GM12891 (cell line): ENCODE measurements at regions not wholly inside any gene's neighbourhood (a gene's known extent, or its start where the extent isn't known, plus 50 kb on each side); places are given as distances from the start of the nearest gene placed in this dataset.

Experiments
- POLR2A ChIP-seq: IDR thresholded peaks from 2 replicates; pipeline ENCODE4 v1.6.1; 2011; ENCODE audit warnings: low read depth, low read length, control low read depth
- POLR2AphosphoS5 ChIP-seq: IDR thresholded peaks from 2 replicates; pipeline ENCODE4 v1.6.1; 2011; ENCODE audit warnings: low read depth, low read length, control low read depth
- TAF1 ChIP-seq: IDR thresholded peaks from 2 replicates; pipeline ENCODE4 v1.6.1; 2011; ENCODE audit warnings: low read depth, low read length, control low read depth

- TF ChIP-seq POLR2A (no peak), POLR2AphosphoS5 (no peak), TAF1 (no peak)
Measured at GRCh38 chr5:107310181-107310580, 360.6 kb downstream of the EFNA5 start.
